WI38 (cell line): ENCODE measurements at regions not wholly inside any gene's neighbourhood (a gene's known extent, or its start where the extent isn't known, plus 50 kb on each side); places are given as distances from the start of the nearest gene placed in this dataset.

Experiments used
- H3K4me3 ChIP-seq: 2 replicates; pipeline ENCODE4 v1.5.1; 2011; ENCODE audit warnings: low read depth, mild to moderate bottlenecking, control low read depth, low read length
- TF ChIP-seq, protein P1 (sequence below): IDR thresholded peaks from 2 replicates; pipeline ENCODE4 v1.5.1; 2012; ENCODE audit warnings: low read depth, mild to moderate bottlenecking, control low read depth, low read length

DNA sequence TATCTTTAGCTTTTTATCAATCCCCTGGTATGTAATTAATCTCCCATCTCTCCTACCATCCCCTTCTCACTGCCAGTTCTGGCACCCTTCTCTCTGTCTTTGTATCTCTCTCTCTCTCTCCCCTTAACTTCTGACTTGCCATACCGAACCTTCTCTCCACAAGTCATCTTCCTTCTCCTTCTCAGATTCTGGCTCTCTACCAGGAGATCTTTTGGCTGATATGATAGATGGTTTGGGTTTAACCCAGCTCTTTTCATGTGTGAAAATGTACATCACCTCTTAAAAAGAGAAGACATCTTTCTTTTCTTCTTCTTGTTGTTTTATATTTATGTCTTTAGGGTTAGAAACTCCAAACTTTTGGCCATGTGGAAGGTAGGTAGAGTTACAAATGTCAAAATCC lies 196.7 kb downstream of the HGF start:
- TF ChIP-seq, protein P1, sequence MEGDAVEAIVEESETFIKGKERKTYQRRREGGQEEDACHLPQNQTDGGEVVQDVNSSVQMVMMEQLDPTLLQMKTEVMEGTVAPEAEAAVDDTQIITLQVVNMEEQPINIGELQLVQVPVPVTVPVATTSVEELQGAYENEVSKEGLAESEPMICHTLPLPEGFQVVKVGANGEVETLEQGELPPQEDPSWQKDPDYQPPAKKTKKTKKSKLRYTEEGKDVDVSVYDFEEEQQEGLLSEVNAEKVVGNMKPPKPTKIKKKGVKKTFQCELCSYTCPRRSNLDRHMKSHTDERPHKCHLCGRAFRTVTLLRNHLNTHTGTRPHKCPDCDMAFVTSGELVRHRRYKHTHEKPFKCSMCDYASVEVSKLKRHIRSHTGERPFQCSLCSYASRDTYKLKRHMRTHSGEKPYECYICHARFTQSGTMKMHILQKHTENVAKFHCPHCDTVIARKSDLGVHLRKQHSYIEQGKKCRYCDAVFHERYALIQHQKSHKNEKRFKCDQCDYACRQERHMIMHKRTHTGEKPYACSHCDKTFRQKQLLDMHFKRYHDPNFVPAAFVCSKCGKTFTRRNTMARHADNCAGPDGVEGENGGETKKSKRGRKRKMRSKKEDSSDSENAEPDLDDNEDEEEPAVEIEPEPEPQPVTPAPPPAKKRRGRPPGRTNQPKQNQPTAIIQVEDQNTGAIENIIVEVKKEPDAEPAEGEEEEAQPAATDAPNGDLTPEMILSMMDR, result no peak
- H3K4me3 ChIP-seq, result no peak overlapping the region

DNA sequence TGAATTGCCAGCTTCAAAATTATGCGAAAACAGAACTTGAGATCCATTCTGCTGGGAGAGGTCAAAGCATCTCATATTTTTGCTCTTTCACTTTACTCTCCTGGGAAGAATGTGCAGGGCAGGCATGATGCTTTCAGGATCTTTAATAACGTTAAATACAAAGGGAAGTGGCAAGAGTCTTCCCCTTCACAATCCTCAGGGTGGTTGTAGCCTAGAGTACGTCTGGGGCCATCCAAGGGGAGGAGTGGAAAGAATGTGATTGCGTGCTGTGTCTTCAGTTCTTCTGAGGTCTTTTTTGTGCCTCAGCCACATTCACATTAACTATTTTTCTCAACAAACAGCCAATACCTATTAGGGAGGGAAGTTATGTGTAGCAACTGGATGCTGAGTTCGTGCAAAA lies 207.3 kb downstream of the HGF start:
- TF ChIP-seq, protein P1, result no peak

DNA sequence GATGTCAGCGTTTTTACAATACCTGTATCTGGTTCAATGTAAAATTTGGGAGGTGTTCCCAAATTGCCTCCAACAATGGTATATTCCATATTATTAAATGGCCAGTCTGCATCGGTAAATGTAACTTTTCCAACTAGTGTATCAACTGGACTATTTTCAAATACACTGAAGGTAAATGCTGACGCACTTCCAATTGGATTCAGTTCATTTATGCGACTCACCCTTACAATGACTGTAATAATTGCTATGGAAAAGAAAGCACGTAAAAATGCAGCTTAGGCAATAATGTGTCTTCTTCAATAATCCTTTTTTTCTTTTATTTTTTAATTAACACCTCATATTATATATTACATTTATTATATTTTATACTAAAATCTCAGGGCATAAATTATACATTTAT lies 209.1 kb downstream of the HGF start:
- TF ChIP-seq, protein P1, result no peak
- H3K4me3 ChIP-seq, result no peak overlapping the region

More for the DNA sequence above, 207.3 kb downstream of the HGF start:
- no peak overlapping the region for H3K4me3 ChIP-seq

DNA sequence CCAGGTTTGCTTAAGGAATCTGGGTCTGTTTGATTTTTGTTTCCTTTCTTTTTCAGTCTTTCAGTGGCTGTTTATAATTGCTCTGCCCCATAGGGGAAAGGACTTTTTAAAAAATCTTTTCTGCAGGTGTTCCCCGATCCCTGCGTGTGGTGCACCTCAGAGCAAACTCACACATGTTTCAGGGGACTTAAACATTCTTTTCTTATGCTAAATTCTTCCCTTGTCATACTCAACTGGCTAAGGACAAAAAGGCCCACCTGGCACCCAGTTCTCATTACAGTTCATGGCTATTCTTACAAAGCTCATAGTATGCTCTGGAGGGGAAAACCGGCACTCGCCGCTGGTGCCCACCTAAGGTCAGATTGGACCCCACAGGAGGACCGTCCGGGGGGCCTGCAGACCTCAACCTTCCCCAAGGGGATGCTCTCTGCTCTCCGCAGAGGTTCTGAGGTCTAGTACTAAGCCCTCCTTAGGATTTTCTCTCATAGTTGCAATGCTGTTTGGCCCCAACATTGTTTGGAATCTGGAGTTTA lies 220.3 kb downstream of the HGF start:
- H3K4me3 ChIP-seq, result no peak overlapping the region
- TF ChIP-seq, protein P1, result no peak

DNA sequence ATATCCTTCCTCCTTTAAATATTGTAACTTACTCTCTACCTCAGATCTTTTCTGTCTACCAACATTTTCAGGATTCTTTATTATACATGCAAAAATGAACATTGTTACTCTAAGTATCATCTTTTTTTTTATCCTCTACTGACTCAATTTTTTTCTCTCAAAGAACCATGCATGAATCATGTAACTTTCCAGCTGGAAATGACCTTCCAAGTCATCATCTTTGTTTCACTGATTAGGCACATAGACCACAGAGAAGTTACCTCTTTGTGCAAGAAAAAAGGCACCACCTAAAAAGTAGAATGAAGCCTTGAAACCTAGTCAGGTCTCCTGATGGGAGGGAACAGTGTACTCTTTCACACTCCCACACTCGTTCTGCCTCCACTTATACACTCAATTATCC lies 234.9 kb downstream of the HGF start:
- TF ChIP-seq, protein P1, result no peak
- no peak overlapping the region for H3K4me3 ChIP-seq

DNA sequence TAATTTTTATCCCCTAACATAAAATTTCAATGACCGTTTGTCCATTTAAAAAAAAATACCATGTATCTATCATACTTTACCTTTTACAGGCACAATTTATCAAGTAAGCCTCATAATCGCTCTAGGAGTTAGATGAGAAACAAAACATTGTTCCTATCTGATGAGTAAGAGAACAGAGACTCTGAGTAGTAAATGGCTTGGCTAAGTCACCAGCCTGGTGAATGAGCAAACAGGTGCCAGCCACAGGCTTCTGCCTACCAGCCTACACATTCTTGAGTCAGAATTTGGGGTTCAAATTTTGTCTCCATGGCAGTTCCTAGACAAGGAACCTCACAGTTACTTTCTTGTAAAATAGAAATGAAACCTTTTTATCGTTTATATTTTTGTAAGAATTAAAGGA lies 235.4 kb downstream of the HGF start:
- TF ChIP-seq, protein P1, result no peak
- H3K4me3 ChIP-seq, result no peak overlapping the region

DNA sequence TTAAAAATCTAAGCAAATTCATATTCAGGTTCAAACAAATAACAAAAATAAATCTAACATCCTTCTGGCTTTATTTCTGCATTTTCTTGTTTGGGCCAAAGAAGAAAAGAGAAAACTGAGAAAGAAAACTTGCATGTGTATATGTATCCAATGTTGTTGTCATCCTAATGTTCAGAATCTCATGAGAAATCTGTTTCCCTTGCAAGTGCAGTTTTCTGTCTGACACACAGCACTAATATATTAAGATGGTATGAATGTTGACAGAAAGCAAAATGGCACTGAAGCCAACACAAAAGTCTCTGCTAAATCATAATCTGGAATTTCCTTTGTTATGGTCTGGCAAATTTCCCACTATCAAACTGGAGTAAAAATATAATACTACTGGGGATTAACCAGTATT lies 235.9 kb downstream of the HGF start:
- no peak overlapping the region for H3K4me3 ChIP-seq
- TF ChIP-seq, protein P1, result no peak
